ENCODE measurements at regions not wholly inside any gene's neighbourhood (a gene's known extent, or its start where the extent isn't known, plus 50 kb on each side); places are given as distances from the start of the nearest gene placed in this dataset.
"Not testable (repeated sequence)": the region's sequence is repeated elsewhere in the genome, so short reads cannot be mapped to it uniquely, and the experiment has no call there.

- DNase-seq (ENCODE audit: low read depth): no peak
Measured at GRCh38 chr6:56839533-56840183, 115.2 kb upstream of the BEND6 start.

GRCh38 chr6:56838965-56839364 is 115.9 kb upstream of the BEND6 start:
- no peak for DNase-seq (ENCODE audit: low read depth)

GRCh38 chr6:56838016-56838555 is 116.8 kb upstream of the BEND6 start:
- no peak for DNase-seq (ENCODE audit: low read depth)

- DNase-seq (ENCODE audit: low read depth): no peak
Measured at GRCh38 chr6:56837322-56837894, 117.5 kb upstream of the BEND6 start.

GRCh38 chr6:56835612-56836011 is 119.3 kb upstream of the BEND6 start:
- DNase-seq (ENCODE audit: low read depth): no peak

GRCh38 chr6:56833873-56834272 is 121.0 kb upstream of the BEND6 start:
- DNase-seq (ENCODE audit: low read depth): no peak

- DNase-seq (ENCODE audit: low read depth): no peak
Measured at GRCh38 chr6:56833127-56833791, 121.6 kb upstream of the BEND6 start.

- DNase-seq (ENCODE audit: low read depth): no peak
Measured at GRCh38 chr6:56832225-56832624, 122.7 kb upstream of the BEND6 start.

- no peak for DNase-seq (ENCODE audit: low read depth)
Measured at GRCh38 chr6:56831334-56831733, 123.6 kb upstream of the BEND6 start.

- no peak for DNase-seq (ENCODE audit: low read depth)
Measured at GRCh38 chr6:56827908-56828649, 126.8 kb upstream of the BEND6 start.

GRCh38 chr6:56824431-56824830 is 130.5 kb upstream of the BEND6 start:
- DNase-seq (ENCODE audit: low read depth): not testable (repeated sequence)

- DNase-seq (ENCODE audit: low read depth): no peak
Measured at GRCh38 chr6:56821005-56821432, 133.9 kb upstream of the BEND6 start.

- DNase-seq (ENCODE audit: low read depth): no peak
Measured at GRCh38 chr6:56820060-56820459, 134.8 kb upstream of the BEND6 start.

GRCh38 chr6:56819604-56820003 is 135.3 kb upstream of the BEND6 start:
- DNase-seq (ENCODE audit: low read depth): no peak

GRCh38 chr6:56816370-56816769 is 138.5 kb upstream of the BEND6 start:
- no peak for DNase-seq (ENCODE audit: low read depth)

- no peak for DNase-seq (ENCODE audit: low read depth)
Measured at GRCh38 chr6:56815436-56815835, 139.5 kb upstream of the BEND6 start.

GRCh38 chr6:56814802-56815201 is 140.1 kb upstream of the BEND6 start:
- DNase-seq (ENCODE audit: low read depth): no peak

- DNase-seq (ENCODE audit: low read depth): no peak
Measured at GRCh38 chr6:56814308-56814707, 140.6 kb upstream of the BEND6 start.

- not testable (repeated sequence) for DNase-seq (ENCODE audit: low read depth)
Measured at GRCh38 chr6:56812851-56813250, 142.1 kb upstream of the BEND6 start.

GRCh38 chr6:56808871-56809359 is 146.0 kb upstream of the BEND6 start:
- peak; percentile 63 for DNase-seq (ENCODE audit: low read depth)

GRCh38 chr6:56807989-56808337 is 146.9 kb upstream of the BEND6 start:
- no peak for DNase-seq (ENCODE audit: low read depth)

GRCh38 chr6:56807326-56807988 is 147.4 kb upstream of the BEND6 start:
- DNase-seq (ENCODE audit: low read depth): no peak
